ENCODE measurements at regions not wholly inside any gene's neighbourhood (a gene's known extent, or its start where the extent isn't known, plus 50 kb on each side); places are given as distances from the start of the nearest gene placed in this dataset.

GRCh38 chr3:193897288-193897687 lies 238.7 kb upstream of the HES1 start (continued):
- TF ChIP-seq ZNF462 (CRISPR knock-in tag; IDR thresholded peaks at IDR 0.05), result no peak
- no peak for TF ChIP-seq POLR2AphosphoS5 (IDR thresholded peaks at IDR 0.05; ENCODE audit: low read depth)
- TF ChIP-seq CTCF (conservative IDR thresholded peaks at IDR 0.05; ENCODE audit: low read depth in 2 of 2), result no peak

GRCh38 chr3:193897731-193898180 lies 238.2 kb upstream of the HES1 start:
- DNase-seq (ENCODE audit: low spot score) (no peak), ATAC-seq (peak; percentile 44)
- no peaks in the 10 kb centered on the region for H3F3A ChIP-seq (replicated peaks; ENCODE audit: low read depth)
- Mint-ChIP-seq H3K9me3 (peaks cover 6% of the 10 kb centered on the region; the same call in 2 of the 3 replicates), H3K36me3 (ENCODE audit: low read depth) (peaks cover 3% of the 10 kb centered on the region; the same call in 2 of the 3 replicates), H3K27me3 (ENCODE audit: insufficient read depth, low read depth, poor library complexity) (no peaks in the 10 kb centered on the region), H3K27ac (no peak overlapping the region), H3K4me1 (peaks cover 36% of the 10 kb centered on the region), H3K4me3 (no peak overlapping the region)
- no peaks in the 10 kb centered on the region for H3K79me2 ChIP-seq (replicated peaks; ENCODE audit: insufficient read depth)
- no peaks in the 10 kb centered on the region for H3K27me3 ChIP-seq (ENCODE audit: insufficient read depth)
- H3K27ac ChIP-seq (ENCODE audit: low read depth), result no peak overlapping the region
- peak overlapping the region; percentile 78 for H2AFZ ChIP-seq
- no peaks in the 10 kb centered on the region for H3K9me2 ChIP-seq (ENCODE audit: insufficient read depth)
- H3K36me3 ChIP-seq (ENCODE audit: insufficient read depth), result peaks cover 6% of the 10 kb centered on the region; the same call in 1 of the 2 replicates
- no peak overlapping the region for H3K4me2 ChIP-seq
- no peaks in the 10 kb centered on the region for H4K20me1 ChIP-seq (replicated peaks; ENCODE audit: insufficient read depth)
- no peak overlapping the region for H3K4me3 ChIP-seq
- peaks cover 21% of the 10 kb centered on the region for H3K4me1 ChIP-seq (ENCODE audit: insufficient read depth)
- no peak for TF ChIP-seq POLR2AphosphoS5 (IDR thresholded peaks at IDR 0.05; ENCODE audit: low read depth)
- TF ChIP-seq ZNF462 (CRISPR knock-in tag; IDR thresholded peaks at IDR 0.05), result no peak
- no peak for TF ChIP-seq ETS1 (IDR thresholded peaks at IDR 0.05)
